Ectodermal cell (in vitro differentiated cells): ENCODE measurements at regions not wholly inside any gene's neighbourhood (a gene's known extent, or its start where the extent isn't known, plus 50 kb on each side); places are given as distances from the start of the nearest gene placed in this dataset.

Source experiments
- H3K27ac ChIP-seq: 2 replicates; pipeline ENCODE4 v1.7.0; 2013; ENCODE audit warnings: mild to moderate bottlenecking, low read depth, low read length; ENCODE audit not compliant: insufficient read depth, poor library complexity, severe bottlenecking
- H3K27me3 ChIP-seq: 2 replicates; pipeline ENCODE4 v1.7.0; 2013; ENCODE audit warnings: mild to moderate bottlenecking, low read length; ENCODE audit not compliant: insufficient read depth, control insufficient read depth, poor library complexity, severe bottlenecking
- H3K36me3 ChIP-seq: one replicate; pipeline ENCODE4 v1.7.0; 2013; ENCODE audit warnings: low read length; ENCODE audit not compliant: control insufficient read depth, insufficient read depth
- H3K4me1 ChIP-seq: one replicate; pipeline ENCODE4 v1.7.0; 2013; ENCODE audit warnings: low read length; ENCODE audit not compliant: control insufficient read depth, insufficient read depth
- H3K4me3 ChIP-seq: 2 replicates; pipeline ENCODE4 v1.7.0; 2013; ENCODE audit warnings: low read depth, low read length, control low read depth; ENCODE audit not compliant: insufficient read depth
- H3K9me3 ChIP-seq: 2 replicates; pipeline ENCODE4 v1.7.0; 2013; ENCODE audit warnings: mild to moderate bottlenecking, low read length, moderate library complexity; ENCODE audit not compliant: control insufficient read depth
- WGBS, 2 experiments: methylation state at CpG; one replicate each; pipeline ENCODE4 v1.1.7; 2013; ENCODE audit warnings: missing lambda C conversion rate in 2 of 2; 5-methylcytosine and 5-hydroxymethylcytosine counted together

DNA sequence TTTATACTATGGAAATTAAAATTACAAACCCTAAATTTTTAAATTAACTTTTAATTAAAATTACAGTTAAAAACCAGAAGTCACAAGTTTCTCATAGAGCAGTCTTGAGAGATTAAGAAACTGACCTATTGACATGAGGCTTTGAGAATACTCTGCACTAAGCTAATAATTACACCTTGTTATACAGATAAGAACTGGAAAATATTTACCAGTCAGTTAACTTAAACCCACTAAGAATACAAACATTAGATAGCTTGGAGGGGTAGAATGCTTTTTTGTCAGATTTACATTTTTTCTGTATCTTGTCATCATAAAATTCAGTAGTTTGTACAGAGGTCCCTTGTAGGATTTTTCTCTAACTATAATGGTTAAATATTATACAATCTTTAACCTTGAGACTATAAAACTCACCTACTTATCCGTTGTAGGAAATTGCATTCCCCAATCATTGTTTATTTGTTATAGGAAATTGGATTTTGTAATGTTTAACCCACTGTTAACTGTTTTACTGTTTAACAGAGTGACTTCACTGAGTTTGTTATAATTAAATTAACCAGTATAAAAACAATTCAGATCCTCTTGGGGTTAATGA is 219.7 kb upstream of the PKDCC start:
- no CpG with 5 or more reads among the region's 1 CpG for WGBS, 2 experiments
- Histone ChIP-seq H3K9me3 (no peaks in the 10 kb centered on the region), H3K4me3 (no peak overlapping the region), H3K4me1 (peaks cover 5% of the 10 kb centered on the region), H3K36me3 (no peaks in the 10 kb centered on the region), H3K27me3 (peaks cover 9% of the 10 kb centered on the region), H3K27ac (no peak overlapping the region)

DNA sequence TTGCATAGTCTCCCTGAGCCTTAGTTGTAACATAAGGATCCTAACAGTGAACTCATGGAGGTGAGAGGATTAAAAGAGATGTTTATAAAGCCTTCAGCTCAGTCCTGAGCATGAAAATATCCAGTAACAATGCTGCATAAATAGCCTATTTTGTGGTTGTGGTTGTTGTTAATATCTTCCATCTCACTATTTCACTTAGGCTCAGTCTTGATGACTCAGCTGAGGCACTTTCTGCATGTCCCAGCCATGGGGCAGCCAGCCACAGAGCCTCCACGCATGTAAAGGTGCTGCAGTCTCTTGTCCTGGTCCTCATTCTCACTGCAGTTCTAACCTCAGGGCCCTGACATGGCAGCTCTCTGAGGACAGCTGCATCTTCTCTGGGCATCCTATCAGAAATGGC is 218.8 kb upstream of the PKDCC start:
- Histone ChIP-seq H3K9me3 (no peaks in the 10 kb centered on the region), H3K27me3 (peaks cover 11% of the 10 kb centered on the region), H3K36me3 (no peaks in the 10 kb centered on the region), H3K4me3 (no peak overlapping the region), H3K27ac (no peak overlapping the region), H3K4me1 (peaks cover 5% of the 10 kb centered on the region)
- WGBS, 2 experiments: 72 to 84% methylated on average over 1 of the region's 1 CpG

DNA sequence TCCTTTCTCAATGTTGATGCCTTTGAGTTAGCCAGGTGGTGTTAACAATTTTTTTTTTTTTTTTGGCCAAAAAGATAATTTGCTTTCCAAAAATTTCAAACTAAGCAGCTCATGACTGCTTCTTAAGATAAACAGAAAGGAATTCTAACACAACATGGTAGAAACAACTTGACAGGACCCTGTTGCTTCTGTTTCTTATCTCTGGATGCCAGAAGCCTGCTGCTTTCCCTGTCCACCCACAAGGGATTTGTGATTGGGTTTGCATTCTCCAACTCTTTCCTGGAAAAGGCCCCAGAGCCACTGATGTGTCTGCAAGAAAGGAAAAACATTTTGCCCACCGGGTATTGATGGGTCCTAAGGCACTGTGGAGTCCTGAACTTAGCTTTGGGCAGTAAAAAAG is 217.2 kb upstream of the PKDCC start:
- Histone ChIP-seq H3K4me3 (no peak overlapping the region), H3K27me3 (peaks cover 20% of the 10 kb centered on the region), H3K4me1 (peaks cover 5% of the 10 kb centered on the region), H3K27ac (no peak overlapping the region), H3K9me3 (no peaks in the 10 kb centered on the region), H3K36me3 (no peaks in the 10 kb centered on the region)
- WGBS, 2 experiments: 70 to 73% methylated on average over 1 of the region's 1 CpG

DNA sequence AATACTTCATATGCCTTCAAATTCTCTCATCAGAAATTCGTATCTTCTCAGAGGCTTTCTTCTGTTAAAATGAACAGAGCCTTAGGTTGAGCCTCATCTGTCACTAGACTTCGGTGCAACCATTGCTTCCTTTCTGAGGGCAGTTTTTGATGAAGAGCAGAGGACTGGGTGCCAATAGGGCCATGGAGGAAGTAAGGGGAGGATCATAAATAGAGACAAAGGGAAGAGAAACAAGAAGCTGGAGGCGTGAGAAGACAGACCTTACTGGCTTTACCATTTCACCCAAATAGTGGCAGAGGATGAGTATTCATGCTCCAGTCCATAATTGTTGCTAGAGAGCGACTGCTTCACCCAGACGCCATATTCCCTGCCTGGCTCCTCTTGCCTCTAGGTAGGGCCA is 215.6 kb upstream of the PKDCC start:
- 83 to 87% methylated on average over 5 of the region's 5 CpGs for whole genome bisulfite sequencing, 2 experiments
- no peaks in the 10 kb centered on the region for H3K36me3 ChIP-seq
- no peak overlapping the region for H3K27ac ChIP-seq
- peaks cover 24% of the 10 kb centered on the region for H3K27me3 ChIP-seq
- no peaks in the 10 kb centered on the region for H3K9me3 ChIP-seq
- H3K4me1 ChIP-seq: peaks cover 5% of the 10 kb centered on the region
- H3K4me3 ChIP-seq: no peak overlapping the region

DNA sequence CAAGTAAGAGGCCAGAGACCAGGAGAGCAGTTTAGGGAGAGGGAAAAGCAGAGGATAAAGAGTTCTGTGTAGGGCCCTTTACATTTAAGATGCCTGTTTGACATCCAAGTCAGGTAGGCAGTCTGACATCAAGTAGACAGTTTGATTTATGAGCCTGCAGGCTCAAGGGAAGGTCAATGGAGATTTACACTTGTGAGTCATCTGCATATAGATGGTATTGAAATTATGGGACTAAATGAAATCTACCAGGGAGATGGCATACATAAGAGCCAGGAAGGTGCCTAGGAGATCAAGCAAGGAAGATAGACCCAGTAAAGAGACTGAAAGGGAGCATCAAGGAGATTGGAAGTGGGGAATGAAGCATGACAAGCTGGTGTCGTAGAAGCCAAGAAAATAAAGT is 212.4 kb upstream of the PKDCC start:
- Histone ChIP-seq H3K4me3 (no peak overlapping the region), H3K4me1 (no peaks in the 10 kb centered on the region), H3K36me3 (no peaks in the 10 kb centered on the region), H3K27ac (no peak overlapping the region), H3K9me3 (no peaks in the 10 kb centered on the region), H3K27me3 (peaks cover 44% of the 10 kb centered on the region)
- 63 to 86% methylated on average over 1 of the region's 1 CpG for WGBS, 2 experiments

DNA sequence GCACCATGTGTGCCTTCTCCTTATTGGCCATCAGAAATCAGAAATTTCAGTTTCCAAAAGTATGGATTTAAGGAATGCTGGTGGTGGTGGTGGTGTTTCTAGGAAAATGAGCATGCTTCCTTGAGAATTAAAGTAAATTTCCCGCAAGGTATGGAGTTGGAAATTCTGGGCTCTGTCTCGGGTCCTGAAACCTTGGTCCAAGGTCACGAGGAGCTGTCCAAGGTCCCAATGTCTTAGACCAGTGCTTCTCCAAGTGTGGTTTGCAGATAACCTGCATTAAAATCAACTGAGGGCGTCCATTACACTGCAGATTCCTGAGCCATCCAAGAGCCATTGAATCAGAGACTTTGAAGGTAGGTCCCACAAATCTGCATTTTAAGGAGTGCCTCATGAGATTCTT is 210.9 kb upstream of the PKDCC start:
- 19 to 24% methylated on average over 4 of the region's 4 CpGs for WGBS, 2 experiments
- no peaks in the 10 kb centered on the region for H3K36me3 ChIP-seq
- no peaks in the 10 kb centered on the region for H3K9me3 ChIP-seq
- peaks cover 49% of the 10 kb centered on the region for H3K27me3 ChIP-seq
- no peak overlapping the region for H3K4me3 ChIP-seq
- no peak overlapping the region for H3K27ac ChIP-seq
- no peaks in the 10 kb centered on the region for H3K4me1 ChIP-seq

DNA sequence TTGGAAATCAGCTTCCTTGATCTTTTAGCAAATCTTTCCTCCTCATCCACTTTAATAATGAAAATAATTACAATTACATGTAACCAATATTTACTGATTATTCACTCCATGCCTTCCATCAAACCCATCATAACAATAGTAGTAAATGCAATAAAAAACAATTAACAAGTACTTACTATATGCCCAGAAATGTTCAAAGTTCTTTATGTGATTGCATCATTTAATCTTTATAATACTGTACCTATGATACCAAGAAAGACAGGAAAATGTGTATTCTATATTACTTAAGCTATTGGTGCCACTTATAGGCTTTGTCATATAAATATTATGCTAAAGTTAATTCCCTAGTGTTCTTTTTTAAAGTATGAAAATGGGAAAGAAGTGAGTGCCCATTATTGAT is 210.2 kb upstream of the PKDCC start:
- no peaks in the 10 kb centered on the region for H3K4me1 ChIP-seq
- no peak overlapping the region for H3K4me3 ChIP-seq
- no peaks in the 10 kb centered on the region for H3K36me3 ChIP-seq
- H3K27ac ChIP-seq: no peak overlapping the region
- H3K27me3 ChIP-seq: peaks cover 54% of the 10 kb centered on the region
- no peaks in the 10 kb centered on the region for H3K9me3 ChIP-seq

DNA sequence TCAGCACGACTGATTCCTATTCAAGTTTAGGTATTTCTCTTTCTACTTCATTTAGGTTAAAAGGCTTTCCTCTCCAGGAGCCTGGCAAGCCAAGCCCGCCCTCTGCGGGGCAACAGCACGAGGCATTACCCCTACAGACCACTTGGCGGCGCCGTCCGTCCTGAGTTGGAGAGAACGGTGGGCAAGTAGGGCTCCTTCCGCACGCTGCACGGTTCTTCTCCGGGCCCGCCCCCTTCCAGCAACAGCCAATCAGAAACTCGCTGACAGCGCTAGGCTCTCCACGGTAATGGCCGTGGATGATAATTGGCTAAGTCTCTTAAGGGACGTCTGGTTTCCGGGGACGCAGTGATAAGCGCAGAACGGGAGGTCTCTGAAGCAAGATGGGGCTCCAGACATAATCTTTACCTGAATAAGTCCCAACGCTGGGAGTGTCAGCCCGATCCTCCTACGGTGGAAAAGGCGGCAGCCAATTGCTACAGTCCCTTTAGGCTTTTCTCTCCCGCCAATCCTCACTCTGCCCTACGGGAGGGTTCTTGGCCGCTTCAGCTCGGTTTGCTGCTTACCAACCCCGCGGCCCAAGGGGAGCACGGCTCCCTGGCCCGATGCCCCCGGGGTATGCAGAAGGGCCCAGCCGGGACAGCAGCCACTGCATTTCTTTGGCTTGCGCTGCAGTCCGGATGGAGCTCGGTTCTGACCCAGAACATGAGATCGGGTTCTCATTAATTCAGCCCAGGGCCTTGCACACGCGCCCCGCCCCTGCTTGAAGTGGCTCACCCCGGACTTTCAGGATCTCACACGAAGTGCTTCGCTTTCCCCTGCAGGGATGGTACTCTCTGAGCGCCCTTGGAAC is 206.9 kb upstream of the PKDCC start:
- no peaks in the 10 kb centered on the region for H3K36me3 ChIP-seq
- H3K27me3 ChIP-seq: peaks cover 69% of the 10 kb centered on the region
- no peaks in the 10 kb centered on the region for H3K4me1 ChIP-seq
- no peak overlapping the region for H3K27ac ChIP-seq
- no peaks in the 10 kb centered on the region for H3K9me3 ChIP-seq
- H3K4me3 ChIP-seq: peak overlapping the region; percentile 61
- 1% methylated on average over 48 of the region's 48 CpGs for WGBS, 2 experiments

DNA sequence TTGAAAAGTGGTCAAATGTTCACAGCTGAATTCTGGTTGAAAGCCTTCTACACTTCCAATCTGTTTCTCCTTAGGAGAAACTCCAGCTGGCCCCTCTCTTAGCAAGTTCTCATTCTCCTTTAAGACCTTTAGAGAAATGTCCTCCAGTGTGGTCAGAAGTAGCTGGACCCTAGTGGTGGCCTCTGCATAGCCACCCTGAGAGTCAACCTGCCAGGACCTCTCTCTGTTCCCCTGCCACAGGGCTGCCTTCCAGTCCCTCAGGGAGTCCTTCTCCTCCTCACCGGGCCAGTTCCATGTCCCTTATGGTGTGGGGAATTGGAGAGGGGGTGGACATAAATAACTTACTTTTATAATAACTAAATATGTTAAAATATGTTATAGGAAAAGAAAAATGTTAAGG is 200.9 kb upstream of the PKDCC start:
- H3K27ac ChIP-seq: no peak overlapping the region
- H3K4me3 ChIP-seq: no peak overlapping the region
- H3K36me3 ChIP-seq: no peaks in the 10 kb centered on the region
- peaks cover 51% of the 10 kb centered on the region for H3K27me3 ChIP-seq
- H3K4me1 ChIP-seq: no peaks in the 10 kb centered on the region
- no CpG with 5 or more reads among the region's 1 CpG for WGBS, 2 experiments
- H3K9me3 ChIP-seq: no peaks in the 10 kb centered on the region

DNA sequence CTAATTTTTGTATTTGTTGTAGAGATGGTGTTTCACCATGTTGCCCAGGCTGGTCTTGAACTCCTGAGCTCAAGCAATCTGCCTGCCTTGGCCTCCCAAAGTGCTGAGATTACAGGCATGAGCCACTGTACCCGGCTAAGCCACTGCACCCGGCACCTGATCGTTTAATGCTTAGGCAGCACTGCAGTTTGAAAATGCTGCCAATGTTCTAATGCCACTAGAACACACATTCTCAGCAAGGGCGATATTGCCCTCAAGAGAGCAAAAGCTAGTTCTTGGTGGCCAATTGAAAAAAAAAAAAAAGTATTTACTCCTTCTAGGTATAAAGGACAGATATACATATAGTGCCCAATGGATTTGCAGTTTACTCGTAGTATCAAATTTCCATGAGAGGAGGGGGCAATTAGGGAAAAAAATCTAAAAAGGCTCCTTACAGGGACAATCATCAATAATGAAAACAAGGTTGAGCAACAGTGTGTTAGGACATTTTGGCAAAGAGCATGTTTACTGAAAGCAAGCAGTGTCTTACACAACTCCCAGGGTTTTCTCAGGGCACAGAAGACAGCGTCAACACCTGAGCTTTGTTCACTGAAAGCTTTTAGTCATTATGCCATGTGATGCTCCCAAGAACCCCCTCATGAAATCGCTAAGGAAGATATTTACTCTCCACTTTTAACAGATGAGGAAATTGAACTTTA is 199.9 kb upstream of the PKDCC start:
- WGBS, 2 experiments: 82 to 83% methylated on average over 7 of the region's 7 CpGs
- H3K27ac ChIP-seq: no peak overlapping the region

More for the DNA sequence above, 199.9 kb upstream of the PKDCC start:
- Histone ChIP-seq H3K4me1 (no peaks in the 10 kb centered on the region), H3K27me3 (peaks cover 42% of the 10 kb centered on the region), H3K9me3 (no peaks in the 10 kb centered on the region), H3K4me3 (no peak overlapping the region), H3K36me3 (no peaks in the 10 kb centered on the region)
